Neuron (in vitro differentiated cells): ENCODE measurements at regions not wholly inside any gene's neighbourhood (a gene's known extent, or its start where the extent isn't known, plus 50 kb on each side); places are given as distances from the start of the nearest gene placed in this dataset.
"Not testable (repeated sequence)": the region's sequence is repeated elsewhere in the genome, so short reads cannot be mapped to it uniquely, and the experiment has no call there.

Experiments used
- H2AFZ ChIP-seq: one replicate; pipeline ENCODE4 v1.6.1; 2013; ENCODE audit warnings: low read depth, mild to moderate bottlenecking, inconsistent platforms, low read length, moderate library complexity
- H3K27me3 ChIP-seq: one replicate; pipeline ENCODE4 v1.6.1; 2013; ENCODE audit warnings: low read length; ENCODE audit not compliant: insufficient read depth
- H3K36me3 ChIP-seq: one replicate; pipeline ENCODE4 v1.6.1; 2013; ENCODE audit warnings: low read length; ENCODE audit not compliant: insufficient read depth
- H3K4me1 ChIP-seq: one replicate; pipeline ENCODE4 v1.6.1; 2013; ENCODE audit warnings: low read length; ENCODE audit not compliant: insufficient read depth
- H3K4me3 ChIP-seq: 2 replicates; pipeline ENCODE4 v1.5.1; 2013; ENCODE audit warnings: mild to moderate bottlenecking, low read length, moderate library complexity
- H3K9me3 ChIP-seq: one replicate; pipeline ENCODE4 v1.6.1; 2013; ENCODE audit warnings: low read length

- H2AFZ ChIP-seq: no peak overlapping the region
- H3K36me3 ChIP-seq: no peaks in the 10 kb centered on the region
- no peaks in the 10 kb centered on the region for H3K27me3 ChIP-seq
- no peak overlapping the region for H3K4me3 ChIP-seq
- no peaks in the 10 kb centered on the region for H3K9me3 ChIP-seq
- H3K4me1 ChIP-seq: no peaks in the 10 kb centered on the region
These were observed 77.3 kb upstream of the FGF13 start for GRCh38 chrX:138788771-138789170.

- H3K27me3 ChIP-seq, H3K36me3 ChIP-seq, H3K9me3 ChIP-seq, H3K4me3 ChIP-seq, H2AFZ ChIP-seq, H3K4me1 ChIP-seq: not testable (repeated sequence)
These were observed 67.0 kb upstream of the FGF13 start for GRCh38 chrX:138778576-138778909.

GRCh38 chrX:138777908-138778575 lies 66.5 kb upstream of the FGF13 start:
- H3K27me3 ChIP-seq, H3K4me1 ChIP-seq, H3K9me3 ChIP-seq: not testable (repeated sequence)

GRCh38 chrX:138777230-138777629 lies 65.7 kb upstream of the FGF13 start:
- no peaks in the 10 kb centered on the region for H3K4me1 ChIP-seq
- no peak overlapping the region for H2AFZ ChIP-seq
- H3K9me3 ChIP-seq: no peaks in the 10 kb centered on the region
- H3K36me3 ChIP-seq: no peaks in the 10 kb centered on the region
- H3K4me3 ChIP-seq: no peak overlapping the region
- H3K27me3 ChIP-seq: no peaks in the 10 kb centered on the region

More at GRCh38 chrX:138777908-138778575, 66.5 kb upstream of the FGF13 start:
- not testable (repeated sequence) for H3K4me3 ChIP-seq, H3K36me3 ChIP-seq, H2AFZ ChIP-seq

DNA sequence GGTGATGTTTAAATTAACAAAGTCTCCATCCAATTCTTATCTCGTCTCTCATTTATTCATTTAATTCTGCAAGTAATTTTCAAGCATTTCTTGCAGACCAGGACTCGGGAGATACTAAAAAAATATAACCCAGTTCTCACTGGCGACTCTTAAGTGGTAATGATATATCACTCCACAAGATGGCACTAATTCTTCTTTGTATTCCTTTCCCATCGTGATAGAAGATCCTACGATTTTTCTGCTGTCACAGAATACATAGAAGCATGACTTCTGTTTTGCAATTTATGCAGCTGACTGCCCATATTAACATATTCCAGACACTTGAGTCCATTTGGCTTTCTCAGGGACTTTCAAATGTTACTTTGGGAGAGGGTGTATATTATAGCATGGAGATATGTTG lies 64.0 kb upstream of the FGF13 start:
- Histone ChIP-seq H3K36me3 (no peaks in the 10 kb centered on the region), H3K4me1 (no peaks in the 10 kb centered on the region), H3K4me3 (no peak overlapping the region), H2AFZ (no peak overlapping the region), H3K9me3 (no peaks in the 10 kb centered on the region), H3K27me3 (no peaks in the 10 kb centered on the region)

- no peak overlapping the region for H3K4me3 ChIP-seq
- no peaks in the 10 kb centered on the region for H3K27me3 ChIP-seq
- no peaks in the 10 kb centered on the region for H3K36me3 ChIP-seq
- H2AFZ ChIP-seq: no peak overlapping the region
- no peaks in the 10 kb centered on the region for H3K4me1 ChIP-seq
- no peaks in the 10 kb centered on the region for H3K9me3 ChIP-seq
These were observed 59.5 kb upstream of the FGF13 start for GRCh38 chrX:138771047-138771446.

- Histone ChIP-seq H3K27me3 (no peaks in the 10 kb centered on the region), H3K4me3 (no peak overlapping the region), H2AFZ (no peak overlapping the region), H3K9me3 (no peaks in the 10 kb centered on the region), H3K4me1 (no peaks in the 10 kb centered on the region), H3K36me3 (no peaks in the 10 kb centered on the region)
These were observed 58.4 kb upstream of the FGF13 start for GRCh38 chrX:138769918-138770317.

- no peak overlapping the region for H3K4me3 ChIP-seq
- H3K9me3 ChIP-seq: no peaks in the 10 kb centered on the region
- H3K27me3 ChIP-seq: no peaks in the 10 kb centered on the region
- no peaks in the 10 kb centered on the region for H3K36me3 ChIP-seq
- no peak overlapping the region for H2AFZ ChIP-seq
- H3K4me1 ChIP-seq: no peaks in the 10 kb centered on the region
These were observed 53.5 kb upstream of the FGF13 start for GRCh38 chrX:138765051-138765450.

GRCh38 chrX:138763761-138764160 lies 52.2 kb upstream of the FGF13 start:
- Histone ChIP-seq H3K36me3 (no peaks in the 10 kb centered on the region), H3K9me3 (no peaks in the 10 kb centered on the region), H2AFZ (no peak overlapping the region), H3K27me3 (peaks cover 1% of the 10 kb centered on the region), H3K4me1 (no peaks in the 10 kb centered on the region), H3K4me3 (no peak overlapping the region)

- Histone ChIP-seq H3K4me3 (no peak overlapping the region), H3K27me3 (peaks cover 2% of the 10 kb centered on the region), H2AFZ (no peak overlapping the region), H3K9me3 (no peaks in the 10 kb centered on the region), H3K36me3 (no peaks in the 10 kb centered on the region), H3K4me1 (peaks cover 2% of the 10 kb centered on the region)
These were observed 49.9 kb upstream of the FGF13 start for GRCh38 chrX:138761380-138761779.
